ENCODE measurements at regions not wholly inside any gene's neighbourhood (a gene's known extent, or its start where the extent isn't known, plus 50 kb on each side); places are given as distances from the start of the nearest gene placed in this dataset.

DNA sequence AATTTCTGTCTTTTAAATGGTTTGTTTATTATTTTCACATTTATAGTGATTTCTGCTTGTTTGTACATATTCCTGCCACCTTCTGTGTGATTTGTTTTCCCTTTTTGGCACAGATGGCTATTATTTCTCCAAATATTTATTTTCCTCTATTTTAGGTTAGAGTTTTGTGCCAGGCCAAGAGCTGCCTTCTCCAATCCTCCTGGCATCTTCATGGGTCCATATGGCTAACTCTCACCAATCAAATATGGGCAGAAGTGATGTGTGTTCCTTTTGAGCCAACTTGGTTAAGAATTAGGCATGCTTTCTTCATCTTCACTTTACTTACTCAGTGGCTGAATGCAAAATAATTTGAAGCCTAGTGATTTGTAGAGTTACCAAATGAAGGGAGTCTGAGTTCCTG, 697.1 kb upstream of the CELF4 start:
- intact Hi-C loops (cut with DNase I) = no loop called here
- no peak overlapping the region for H3K4me3 ChIP-seq
- TF ChIP-seq POLR2A (IDR thresholded peaks at IDR 0.05) (no peak), EP300 (IDR thresholded peaks at IDR 0.05) (no peak)
- TF ChIP-seq, protein P1, sequence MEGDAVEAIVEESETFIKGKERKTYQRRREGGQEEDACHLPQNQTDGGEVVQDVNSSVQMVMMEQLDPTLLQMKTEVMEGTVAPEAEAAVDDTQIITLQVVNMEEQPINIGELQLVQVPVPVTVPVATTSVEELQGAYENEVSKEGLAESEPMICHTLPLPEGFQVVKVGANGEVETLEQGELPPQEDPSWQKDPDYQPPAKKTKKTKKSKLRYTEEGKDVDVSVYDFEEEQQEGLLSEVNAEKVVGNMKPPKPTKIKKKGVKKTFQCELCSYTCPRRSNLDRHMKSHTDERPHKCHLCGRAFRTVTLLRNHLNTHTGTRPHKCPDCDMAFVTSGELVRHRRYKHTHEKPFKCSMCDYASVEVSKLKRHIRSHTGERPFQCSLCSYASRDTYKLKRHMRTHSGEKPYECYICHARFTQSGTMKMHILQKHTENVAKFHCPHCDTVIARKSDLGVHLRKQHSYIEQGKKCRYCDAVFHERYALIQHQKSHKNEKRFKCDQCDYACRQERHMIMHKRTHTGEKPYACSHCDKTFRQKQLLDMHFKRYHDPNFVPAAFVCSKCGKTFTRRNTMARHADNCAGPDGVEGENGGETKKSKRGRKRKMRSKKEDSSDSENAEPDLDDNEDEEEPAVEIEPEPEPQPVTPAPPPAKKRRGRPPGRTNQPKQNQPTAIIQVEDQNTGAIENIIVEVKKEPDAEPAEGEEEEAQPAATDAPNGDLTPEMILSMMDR (IDR thresholded peaks at IDR 0.05) = no peak

DNA sequence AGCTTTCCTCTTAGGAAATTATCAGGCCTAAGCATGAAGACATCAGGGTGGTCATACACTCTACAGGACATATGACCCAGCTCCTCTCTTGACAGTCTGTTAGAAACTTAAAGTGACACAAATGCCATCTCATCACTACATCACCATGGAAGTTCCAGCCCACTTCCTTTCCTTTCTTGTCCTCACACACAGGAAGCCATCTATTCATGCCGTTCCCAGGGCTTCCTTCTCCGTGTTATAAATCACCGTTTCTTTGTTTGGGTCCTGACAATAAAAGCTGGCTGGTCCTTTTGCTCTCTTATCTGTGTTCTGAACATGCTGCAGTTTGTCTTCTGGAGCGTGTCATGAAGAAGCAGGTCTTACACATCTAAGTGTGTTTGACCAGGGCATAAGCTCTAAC, 692.1 kb upstream of the CELF4 start:
- Histone ChIP-seq H3K27ac (no peak overlapping the region), H3K9me3 (no peaks in the 10 kb centered on the region), H3K4me1 (ENCODE audit: insufficient read depth) (no peaks in the 10 kb centered on the region), H3K27me3 (no peaks in the 10 kb centered on the region), H3K4me3 (no peak overlapping the region), H3K36me3 (no peaks in the 10 kb centered on the region)
- WGBS, 3 donors = 59 to 68% (median 64%) methylated on average over 4 of the region's 4 CpGs
- no peak for TF ChIP-seq POLR2A (IDR thresholded peaks at IDR 0.05)
- TF ChIP-seq, protein P1 (IDR thresholded peaks at IDR 0.05) = no peak
- TF ChIP-seq EP300 (IDR thresholded peaks at IDR 0.05) = no peak
- intact Hi-C loops (cut with DNase I) = no loop called here
- DNase-seq = no peak

More for the DNA sequence above, 697.1 kb upstream of the CELF4 start:
- no peak for DNase-seq
- Histone ChIP-seq H3K9me3 (no peaks in the 10 kb centered on the region), H3K4me1 (ENCODE audit: insufficient read depth) (no peaks in the 10 kb centered on the region), H3K27me3 (no peaks in the 10 kb centered on the region), H3K36me3 (no peaks in the 10 kb centered on the region), H3K27ac (no peak overlapping the region)

DNA sequence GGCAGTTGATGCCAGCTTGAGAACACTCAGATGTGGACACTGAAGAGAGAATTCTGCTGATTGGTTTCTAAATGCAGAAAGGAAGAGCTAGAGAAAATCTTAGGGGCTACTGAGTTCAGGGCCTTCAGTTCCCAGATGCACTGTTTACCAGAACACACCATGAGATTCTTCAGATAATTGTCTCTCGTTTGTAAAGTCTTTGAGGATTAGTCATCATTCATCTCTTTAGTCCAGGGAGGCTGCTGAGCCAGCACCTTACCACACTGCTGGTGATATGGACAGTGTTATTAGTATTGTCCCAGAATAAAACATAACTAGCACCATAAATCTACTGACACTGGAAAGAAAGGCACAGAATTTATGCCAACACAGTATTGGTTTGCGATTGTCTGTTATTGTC, 690.8 kb upstream of the CELF4 start:
- Histone ChIP-seq H3K4me3 (no peak overlapping the region), H3K27me3 (no peaks in the 10 kb centered on the region), H3K4me1 (ENCODE audit: insufficient read depth) (no peaks in the 10 kb centered on the region), H3K27ac (no peak overlapping the region), H3K36me3 (no peaks in the 10 kb centered on the region), H3K9me3 (no peaks in the 10 kb centered on the region)
- intact Hi-C loops (cut with DNase I) = no loop called here
- no peak for DNase-seq
- TF ChIP-seq, protein P1 (IDR thresholded peaks at IDR 0.05) = no peak
- no peak for TF ChIP-seq POLR2A (IDR thresholded peaks at IDR 0.05)
- no peak for TF ChIP-seq EP300 (IDR thresholded peaks at IDR 0.05)
- WGBS, 3 donors = 43 to 51% (median 49%) methylated on average over 2 of the region's 2 CpGs

DNA sequence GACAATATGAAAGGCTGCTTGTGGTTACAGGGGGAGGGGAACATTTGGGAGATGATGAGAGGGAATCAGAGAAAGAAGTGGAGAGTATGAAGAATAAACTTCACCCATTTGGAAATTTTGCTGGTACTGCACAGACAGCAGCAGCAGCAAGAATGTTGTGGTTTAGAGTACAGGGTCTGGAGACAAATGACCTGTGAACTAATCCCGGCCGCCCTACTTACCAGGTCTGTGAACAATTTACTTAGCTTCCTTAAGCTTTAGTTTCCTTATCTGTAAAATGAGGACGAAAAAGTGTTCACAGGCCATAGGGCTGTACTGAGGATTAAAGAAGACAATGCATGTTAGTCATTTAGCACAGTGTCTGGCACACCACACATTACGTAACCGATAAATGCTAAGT, 685.4 kb upstream of the CELF4 start:
- TF ChIP-seq POLR2A (IDR thresholded peaks at IDR 0.05) (no peak), EP300 (IDR thresholded peaks at IDR 0.05) (no peak)
- TF ChIP-seq, protein P1 (IDR thresholded peaks at IDR 0.05) = no peak
- Histone ChIP-seq H3K9me3 (no peaks in the 10 kb centered on the region), H3K36me3 (no peaks in the 10 kb centered on the region), H3K27me3 (no peaks in the 10 kb centered on the region), H3K4me3 (no peak overlapping the region), H3K4me1 (ENCODE audit: insufficient read depth) (no peaks in the 10 kb centered on the region), H3K27ac (no peak overlapping the region)
- WGBS, 3 donors = 67 to 82% (median 68%) methylated on average over 5 of the region's 5 CpGs
- intact Hi-C loops (cut with DNase I) = no loop called here
- no peak for DNase-seq

DNA sequence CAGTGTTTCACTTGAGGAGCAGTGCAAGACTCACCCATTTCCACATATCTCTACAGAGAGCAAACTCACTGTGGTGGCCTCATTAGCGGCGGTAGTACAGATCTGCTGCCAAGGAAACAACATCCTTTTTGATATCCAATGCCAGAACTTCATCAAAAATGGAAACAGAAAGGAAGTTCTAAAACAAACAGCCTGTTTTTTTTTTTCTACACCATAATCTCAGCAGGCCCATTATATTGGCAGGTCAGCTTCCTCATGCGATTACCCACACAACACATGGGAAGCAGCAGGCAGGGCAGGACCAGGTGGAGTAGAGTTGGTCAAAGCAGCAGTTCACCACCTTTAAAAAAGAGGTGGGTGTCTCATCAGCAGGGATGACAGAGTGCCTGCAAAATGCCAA, 678.9 kb upstream of the CELF4 start:
- TF ChIP-seq EP300 (IDR thresholded peaks at IDR 0.05) = no peak
- TF ChIP-seq POLR2A (IDR thresholded peaks at IDR 0.05) = no peak
- TF ChIP-seq, protein P1 (IDR thresholded peaks at IDR 0.05) = no peak
- H3K4me3 ChIP-seq = no peak overlapping the region
- H3K27ac ChIP-seq = no peak overlapping the region
- intact Hi-C loops (cut with DNase I) = no loop called here
- DNase-seq = no peak
- no peaks in the 10 kb centered on the region for H3K27me3 ChIP-seq
- no peaks in the 10 kb centered on the region for H3K9me3 ChIP-seq
- no peaks in the 10 kb centered on the region for H3K36me3 ChIP-seq
- 23 to 37% (median 25%) methylated on average over 3 of the region's 3 CpGs for WGBS, 3 donors
- H3K4me1 ChIP-seq (ENCODE audit: insufficient read depth) = no peaks in the 10 kb centered on the region

Measured in ovary (tissue), 7 donors.